ENCODE measurements at regions not wholly inside any gene's neighbourhood (a gene's known extent, or its start where the extent isn't known, plus 50 kb on each side); places are given as distances from the start of the nearest gene placed in this dataset.

DNA sequence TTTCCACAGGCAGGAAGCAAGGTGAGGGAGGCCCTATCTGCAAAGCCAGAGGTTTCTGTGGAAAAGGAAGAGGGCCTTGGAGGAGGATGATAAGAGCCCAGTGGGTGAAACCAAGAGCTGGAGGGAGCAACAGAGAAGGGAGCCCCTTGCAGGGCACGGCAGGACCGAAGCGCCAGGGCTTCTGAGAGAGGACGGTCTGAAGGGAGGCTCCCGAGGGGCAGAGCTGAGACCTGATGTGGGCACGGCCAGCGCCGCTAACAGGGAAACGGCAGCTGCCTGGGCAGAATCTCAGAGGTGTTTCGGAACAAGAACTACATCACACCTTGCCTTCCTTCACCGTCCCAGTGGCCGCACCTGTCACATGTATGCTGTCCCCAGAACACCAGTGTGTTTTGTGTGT lies 144.3 kb upstream of the ADARB2 start:
- TF ChIP-seq, protein P1, sequence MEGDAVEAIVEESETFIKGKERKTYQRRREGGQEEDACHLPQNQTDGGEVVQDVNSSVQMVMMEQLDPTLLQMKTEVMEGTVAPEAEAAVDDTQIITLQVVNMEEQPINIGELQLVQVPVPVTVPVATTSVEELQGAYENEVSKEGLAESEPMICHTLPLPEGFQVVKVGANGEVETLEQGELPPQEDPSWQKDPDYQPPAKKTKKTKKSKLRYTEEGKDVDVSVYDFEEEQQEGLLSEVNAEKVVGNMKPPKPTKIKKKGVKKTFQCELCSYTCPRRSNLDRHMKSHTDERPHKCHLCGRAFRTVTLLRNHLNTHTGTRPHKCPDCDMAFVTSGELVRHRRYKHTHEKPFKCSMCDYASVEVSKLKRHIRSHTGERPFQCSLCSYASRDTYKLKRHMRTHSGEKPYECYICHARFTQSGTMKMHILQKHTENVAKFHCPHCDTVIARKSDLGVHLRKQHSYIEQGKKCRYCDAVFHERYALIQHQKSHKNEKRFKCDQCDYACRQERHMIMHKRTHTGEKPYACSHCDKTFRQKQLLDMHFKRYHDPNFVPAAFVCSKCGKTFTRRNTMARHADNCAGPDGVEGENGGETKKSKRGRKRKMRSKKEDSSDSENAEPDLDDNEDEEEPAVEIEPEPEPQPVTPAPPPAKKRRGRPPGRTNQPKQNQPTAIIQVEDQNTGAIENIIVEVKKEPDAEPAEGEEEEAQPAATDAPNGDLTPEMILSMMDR (IDR thresholded peaks at IDR 0.05), result no peak
- no peak for TF ChIP-seq POLR2A (IDR thresholded peaks at IDR 0.05)
